ENCODE measurements at regions not wholly inside any gene's neighbourhood (a gene's known extent, or its start where the extent isn't known, plus 50 kb on each side); places are given as distances from the start of the nearest gene placed in this dataset.
"Not testable (repeated sequence)": the region's sequence is repeated elsewhere in the genome, so short reads cannot be mapped to it uniquely, and the experiment has no call there.

- DNase-seq (ENCODE audit: extremely low spot score, insufficient read length, low read depth); FAIRE-seq: not testable (repeated sequence)
Observed at GRCh38 chr7:86064572-86064971, 579.1 kb upstream of the GRM3 start.

GRCh38 chr7:86058649-86059048 is 585.1 kb upstream of the GRM3 start:
- DNase-seq (ENCODE audit: extremely low spot score, insufficient read length, low read depth) (no peak), FAIRE-seq (no peak)

GRCh38 chr7:86050918-86051317 is 592.8 kb upstream of the GRM3 start:
- DNase-seq (ENCODE audit: extremely low spot score, insufficient read length, low read depth) (no peak), FAIRE-seq (no peak)

- no peak for DNase-seq (ENCODE audit: extremely low spot score, insufficient read length, low read depth)
- no peak for FAIRE-seq
Observed at GRCh38 chr7:86049910-86050309, 593.8 kb upstream of the GRM3 start.

GRCh38 chr7:86045197-86045596 is 598.5 kb upstream of the GRM3 start:
- DNase-seq (ENCODE audit: extremely low spot score, insufficient read length, low read depth); FAIRE-seq: not testable (repeated sequence)

GRCh38 chr7:86025807-86026206 is 617.9 kb upstream of the GRM3 start:
- DNase-seq (ENCODE audit: extremely low spot score, insufficient read length, low read depth), result no peak
- FAIRE-seq, result no peak

GRCh38 chr7:86013662-86014061 is 630.0 kb upstream of the GRM3 start:
- no peak for FAIRE-seq
- DNase-seq (ENCODE audit: extremely low spot score, insufficient read length, low read depth), result no peak

GRCh38 chr7:86012971-86013370 is 630.7 kb upstream of the GRM3 start:
- no peak for FAIRE-seq

GRCh38 chr7:86008898-86009297 is 634.8 kb upstream of the GRM3 start:
- no peak for DNase-seq (ENCODE audit: extremely low spot score, insufficient read length, low read depth)
- no peak for FAIRE-seq

More at GRCh38 chr7:86012971-86013370, 630.7 kb upstream of the GRM3 start:
- DNase-seq (ENCODE audit: extremely low spot score, insufficient read length, low read depth), result no peak

GRCh38 chr7:86006909-86007308 is 636.8 kb upstream of the GRM3 start:
- DNase-seq (ENCODE audit: extremely low spot score, insufficient read length, low read depth) (no peak), FAIRE-seq (no peak)

- DNase-seq (ENCODE audit: extremely low spot score, insufficient read length, low read depth), result no peak
- no peak for FAIRE-seq
Observed at GRCh38 chr7:86002858-86003257, 640.9 kb upstream of the GRM3 start.

- DNase-seq (ENCODE audit: extremely low spot score, insufficient read length, low read depth) (no peak), FAIRE-seq (no peak)
Observed at GRCh38 chr7:85997515-85997914, 646.2 kb upstream of the GRM3 start.

- no peak for DNase-seq (ENCODE audit: extremely low spot score, insufficient read length, low read depth)
Observed at GRCh38 chr7:85995101-85995500, 648.6 kb upstream of the GRM3 start.

GRCh38 chr7:85980740-85981139 is 663.0 kb upstream of the GRM3 start:
- DNase-seq (ENCODE audit: extremely low spot score, insufficient read length, low read depth) (no peak), FAIRE-seq (no peak)

More at GRCh38 chr7:85995101-85995500, 648.6 kb upstream of the GRM3 start:
- no peak for FAIRE-seq

- FAIRE-seq (no peak), DNase-seq (ENCODE audit: extremely low spot score, insufficient read length, low read depth) (no peak)
Observed at GRCh38 chr7:85974176-85974575, 669.5 kb upstream of the GRM3 start.

GRCh38 chr7:85972504-85973141 is 671.1 kb upstream of the GRM3 start:
- no peak for FAIRE-seq

GRCh38 chr7:85954961-85955360 is 688.7 kb upstream of the GRM3 start:
- DNase-seq (ENCODE audit: extremely low spot score, insufficient read length, low read depth), result no peak
- FAIRE-seq, result no peak

More at GRCh38 chr7:85972504-85973141, 671.1 kb upstream of the GRM3 start:
- no peak for DNase-seq (ENCODE audit: extremely low spot score, insufficient read length, low read depth)

GRCh38 chr7:85950871-85951270 is 692.8 kb upstream of the GRM3 start:
- FAIRE-seq (no peak), DNase-seq (ENCODE audit: extremely low spot score, insufficient read length, low read depth) (no peak)

GRCh38 chr7:85950418-85950817 is 693.3 kb upstream of the GRM3 start:
- no peak for DNase-seq (ENCODE audit: extremely low spot score, insufficient read length, low read depth)
- FAIRE-seq, result no peak

GRCh38 chr7:85947767-85948166 is 695.9 kb upstream of the GRM3 start:
- no peak for FAIRE-seq
- DNase-seq (ENCODE audit: extremely low spot score, insufficient read length, low read depth), result no peak

GRCh38 chr7:85940798-85941197 is 702.9 kb upstream of the GRM3 start:
- FAIRE-seq (no peak), DNase-seq (ENCODE audit: extremely low spot score, insufficient read length, low read depth) (no peak)

- no peak for DNase-seq (ENCODE audit: extremely low spot score, insufficient read length, low read depth)
- no peak for FAIRE-seq
Observed at GRCh38 chr7:85931919-85932318, 711.8 kb upstream of the GRM3 start.
